Peyer's patch (tissue), 4 donors: ENCODE measurements at regions not wholly inside any gene's neighbourhood (a gene's known extent, or its start where the extent isn't known, plus 50 kb on each side); places are given as distances from the start of the nearest gene placed in this dataset.

ENCODE experiments used
- CTCF ChIP-seq, 6 experiments: fragments of 450-650 bp in 4 of 6; fragments of 200-600 bp in 2 of 6; sonication (generic) in 1 of 6; IDR thresholded peaks; one replicate each; pipeline ENCODE4 v1.5.1; 2017 to 2019; ENCODE audit warnings: antibody characterized with exemption in 6 of 6, mild to moderate bottlenecking in 3 of 6, moderate library complexity in 1 of 6
- POLR2A ChIP-seq, 2 donors: fragments of 450-650 bp; IDR thresholded peaks; one replicate each; pipeline ENCODE4 v1.5.1; 2017; ENCODE audit warnings: antibody characterized with exemption in 2 of 2, mild to moderate bottlenecking in 2 of 2, moderate library complexity in 2 of 2

GRCh38 chr4:107196312-107196711 is 160.2 kb upstream of the DKK2 start:
- TF ChIP-seq POLR2A (IDR thresholded peaks at IDR 0.05) (no peak), CTCF (IDR thresholded peaks at IDR 0.05) (no peak)
